NCI-H524 treated with DMSO at 0.1 percent for 48 hours (cell line): ENCODE measurements at regions not wholly inside any gene's neighbourhood (a gene's known extent, or its start where the extent isn't known, plus 50 kb on each side); places are given as distances from the start of the nearest gene placed in this dataset.
"Not testable (repeated sequence)": the region's sequence is repeated elsewhere in the genome, so short reads cannot be mapped to it uniquely, and the experiment has no call there.

ENCODE experiments used
- DNase-seq: peaks from one replicate; lab custom pipeline; 2025; lab: John Stamatoyannopoulos, UW

DNA sequence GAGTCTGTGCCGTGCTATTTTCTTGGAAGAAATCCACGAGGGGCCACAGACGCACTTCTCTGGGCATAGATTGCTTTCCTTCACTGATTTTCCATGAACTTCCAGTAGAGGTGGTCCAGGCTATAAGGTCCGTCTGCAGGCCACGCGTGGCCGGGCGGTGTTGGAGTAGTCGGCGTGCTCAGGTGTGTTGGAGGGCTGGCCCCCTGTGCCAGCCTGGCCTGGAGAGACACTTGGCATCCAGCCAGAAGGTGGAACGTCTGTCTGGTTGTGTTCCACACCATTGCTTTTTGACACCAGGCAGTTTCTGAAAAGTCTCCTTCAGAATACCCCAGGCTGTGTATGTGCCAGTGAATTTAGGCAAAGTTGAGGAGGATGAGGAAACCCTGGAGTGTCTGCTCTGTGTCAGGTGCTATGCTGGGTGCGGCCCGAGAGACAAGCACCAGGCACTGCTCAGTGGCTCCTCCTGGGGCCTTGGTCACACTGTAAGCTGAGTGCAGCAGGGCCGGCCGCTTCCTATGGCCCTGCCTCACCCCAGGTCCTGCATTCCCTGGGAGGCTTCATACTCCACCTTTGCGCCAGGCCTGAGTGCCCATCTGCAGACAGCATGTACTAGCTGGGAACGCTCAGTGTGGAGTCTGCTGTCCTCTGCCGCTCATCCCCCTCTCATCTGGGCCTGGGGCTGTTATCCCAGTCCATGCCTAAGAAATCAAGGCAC is 52.1 kb upstream of the TAMM41 start:
- no peak for DNase-seq

GRCh38 chr3:11899389-11899788 is 52.7 kb upstream of the TAMM41 start:
- DNase-seq: not testable (repeated sequence)

- DNase-seq: no peak
These were observed 53.1 kb upstream of the TAMM41 start for GRCh38 chr3:11899826-11900225.

- no peak for DNase-seq
These were observed 54.1 kb upstream of the TAMM41 start for GRCh38 chr3:11900824-11901223.

DNA sequence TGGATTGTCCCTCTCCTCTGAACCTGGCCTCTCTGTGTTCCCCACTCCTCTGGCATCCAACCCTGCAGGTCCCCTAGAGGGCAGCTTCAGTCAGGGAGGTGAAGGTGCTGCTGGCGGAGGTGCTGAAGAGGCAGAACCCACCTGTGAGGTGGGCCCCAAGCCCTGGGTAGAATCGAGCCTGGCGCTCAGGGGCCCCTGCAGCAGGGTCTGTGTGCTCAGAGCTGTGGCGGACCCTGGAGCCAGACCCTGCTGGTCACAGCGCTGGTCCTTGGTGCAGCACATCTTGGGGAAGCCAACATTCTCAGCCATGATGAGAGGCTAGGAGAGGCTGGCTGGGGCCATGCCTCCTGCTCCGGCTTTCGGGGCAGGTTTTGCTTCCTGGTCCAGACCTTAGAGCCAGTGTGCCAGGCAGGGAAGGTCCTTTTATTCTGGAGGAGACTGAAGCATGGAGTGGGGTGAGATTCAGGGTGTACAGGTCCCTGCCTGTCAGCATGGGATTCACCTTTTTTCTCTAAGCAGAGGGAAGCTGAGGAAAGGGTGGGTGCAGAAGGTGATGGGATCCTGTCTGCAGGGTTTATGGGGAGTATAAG is 54.7 kb upstream of the TAMM41 start:
- no peak for DNase-seq

DNA sequence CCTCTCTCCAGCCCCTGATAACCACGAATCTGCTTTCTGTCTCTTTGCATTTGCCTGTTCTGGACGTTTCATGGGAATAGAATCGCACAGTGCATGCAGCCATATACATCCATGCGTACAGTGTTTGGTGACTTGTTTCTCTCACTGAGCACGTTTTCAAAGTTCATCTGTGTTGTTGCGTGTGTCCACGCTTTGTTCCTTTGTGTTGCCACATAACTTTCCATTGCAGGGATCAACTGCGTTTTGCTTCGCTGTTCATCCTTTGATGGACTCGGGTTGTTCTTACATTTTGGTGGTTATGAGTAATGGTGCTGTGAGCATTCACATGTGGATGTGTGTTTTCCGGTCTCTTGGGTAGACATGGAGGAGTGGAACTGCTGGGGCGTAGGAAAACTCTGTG is 56.4 kb upstream of the TAMM41 start:
- no peak for DNase-seq

DNA sequence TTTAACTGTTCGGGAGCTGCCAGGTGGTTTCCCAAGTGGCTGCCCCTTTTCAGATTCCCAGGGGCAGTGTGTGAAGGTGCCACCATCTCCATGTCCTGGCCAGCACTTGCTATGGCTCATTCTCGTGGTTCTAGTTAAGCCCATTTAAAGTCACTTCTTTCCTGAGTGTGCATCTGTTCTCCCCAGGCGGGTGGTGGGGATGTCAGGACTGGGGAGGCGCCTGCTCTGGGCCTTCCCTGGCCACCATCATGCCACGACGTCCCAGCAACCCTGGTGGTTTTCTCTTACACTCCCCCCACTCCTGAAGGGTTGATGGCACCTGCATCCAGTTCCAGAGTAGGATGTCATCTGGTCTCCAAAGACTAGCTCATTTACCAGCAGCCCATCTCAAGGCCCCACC is 56.8 kb upstream of the TAMM41 start:
- DNase-seq: no peak

- DNase-seq: no peak
These were observed 57.5 kb upstream of the TAMM41 start for GRCh38 chr3:11904157-11904556.

- DNase-seq: no peak
These were observed 59.7 kb upstream of the TAMM41 start for GRCh38 chr3:11906407-11906806.

- DNase-seq: no peak
These were observed 61.3 kb upstream of the TAMM41 start for GRCh38 chr3:11907667-11908660.

GRCh38 chr3:11908981-11909698 is 62.5 kb upstream of the TAMM41 start:
- DNase-seq: no peak

DNA sequence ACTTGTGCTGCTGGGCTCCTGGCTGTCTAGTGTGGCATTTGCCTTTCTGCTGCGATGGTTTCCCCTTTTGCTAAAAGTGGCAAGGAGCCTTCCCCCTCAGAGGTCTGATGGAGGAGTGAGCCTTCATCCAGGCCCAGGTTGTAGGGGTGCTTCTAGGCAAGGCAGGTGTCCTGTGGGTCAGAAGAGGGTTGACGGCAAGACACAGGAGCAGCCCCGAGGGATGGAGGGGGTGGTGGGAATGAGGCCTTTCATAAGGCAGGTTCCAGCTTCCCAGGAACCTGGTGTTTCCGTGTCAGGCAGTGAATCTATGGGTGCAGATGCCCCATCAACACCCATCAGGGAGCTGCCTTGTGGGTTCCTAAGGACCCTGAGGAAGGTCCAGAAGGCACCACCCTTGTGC is 63.0 kb upstream of the TAMM41 start:
- DNase-seq: no peak

- DNase-seq: not testable (repeated sequence)
These were observed 63.7 kb upstream of the TAMM41 start for GRCh38 chr3:11910216-11910930.

- peak; percentile 33 for DNase-seq
These were observed 64.4 kb upstream of the TAMM41 start for GRCh38 chr3:11910971-11911531.

DNA sequence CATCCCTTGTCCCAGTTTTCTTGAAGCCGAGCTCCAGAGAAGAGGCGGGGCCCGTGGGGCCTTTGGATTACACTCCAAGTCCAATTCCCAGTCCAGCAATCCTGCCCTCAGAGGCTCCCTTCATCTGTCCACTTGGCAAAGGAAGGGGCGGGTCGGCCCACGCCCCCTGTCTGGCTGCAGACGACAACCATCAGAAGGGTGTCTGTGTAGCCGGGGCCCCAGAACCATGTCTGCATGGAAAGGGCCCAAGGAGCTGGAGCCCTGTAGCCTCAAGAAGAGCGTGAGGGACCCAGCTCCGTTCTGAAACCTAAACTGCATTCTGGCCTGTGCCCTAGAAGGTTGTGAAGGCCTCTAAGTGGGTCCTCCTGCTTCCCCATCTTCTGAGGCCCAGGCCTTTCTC is 65.2 kb upstream of the TAMM41 start:
- DNase-seq: not testable (repeated sequence)

- no peak for DNase-seq
These were observed 66.6 kb upstream of the TAMM41 start for GRCh38 chr3:11913316-11913715.

- no peak for DNase-seq
These were observed 67.4 kb upstream of the TAMM41 start for GRCh38 chr3:11914041-11914440.

GRCh38 chr3:11914651-11915050 is 68.0 kb upstream of the TAMM41 start:
- DNase-seq: no peak

- DNase-seq: no peak
These were observed 69.1 kb upstream of the TAMM41 start for GRCh38 chr3:11915621-11916424.

DNA sequence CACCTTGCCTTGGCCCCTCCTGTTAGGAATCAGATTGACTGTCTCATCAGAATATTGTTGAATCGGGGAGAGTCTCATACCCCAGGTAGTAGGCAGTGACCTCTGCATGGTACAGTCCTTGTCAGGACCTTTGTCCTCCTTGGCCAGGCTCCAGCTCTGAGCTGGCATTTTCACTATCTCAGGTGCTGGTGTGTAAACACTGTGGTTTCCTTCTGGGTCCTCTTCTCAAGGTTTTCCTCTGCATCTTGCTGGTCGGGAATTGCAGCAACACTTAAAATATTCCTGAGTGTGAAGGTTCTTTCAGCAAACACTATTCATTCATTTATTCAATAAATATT is 69.7 kb upstream of the TAMM41 start:
- not testable (repeated sequence) for DNase-seq
